ENCODE measurements at regions not wholly inside any gene's neighbourhood (a gene's known extent, or its start where the extent isn't known, plus 50 kb on each side); places are given as distances from the start of the nearest gene placed in this dataset.

GRCh38 chr14:29486132-29486531 lies 441.5 kb downstream of the PRKD1 start:
- DNase-seq: no peak

GRCh38 chr14:29489911-29490425 lies 437.7 kb downstream of the PRKD1 start:
- no peak for DNase-seq

GRCh38 chr14:29493849-29494248 lies 433.8 kb downstream of the PRKD1 start:
- DNase-seq: no peak

GRCh38 chr14:29494312-29494711 lies 433.3 kb downstream of the PRKD1 start:
- DNase-seq: no peak

- DNase-seq: no peak
Observed at GRCh38 chr14:29503903-29504302, 423.7 kb downstream of the PRKD1 start.

GRCh38 chr14:29518335-29518734 lies 409.3 kb downstream of the PRKD1 start:
- DNase-seq: peak; percentile 85

GRCh38 chr14:29521526-29522137 lies 406.0 kb downstream of the PRKD1 start:
- DNase-seq: peak; percentile 54

Data from NCI-H1694 treated with DMSO at 0.1 percent for 48 hours (cell line).